MCF 10A (cell line): ENCODE measurements at regions not wholly inside any gene's neighbourhood (a gene's known extent, or its start where the extent isn't known, plus 50 kb on each side); places are given as distances from the start of the nearest gene placed in this dataset.

Source experiments
- BruUV-seq: library from RNA; stranded (reverse); fragments of 400-500 nt; replicated peaks from 2 replicates; lab custom pipeline; 2021; lab: Mats Ljungman, UMichigan
- CTCF ChIA-PET: fragments of 300-600 bp; sonication (Branson Sonifier 250); formaldehyde crosslinking; extraction: SDS; loops from one replicate; lab custom pipeline; 2021; ENCODE audit warnings: antibody characterized with exemption, inconsistent platforms; lab: Yijun Ruan, JAX
- POLR2A ChIA-PET: fragments of 300-600, 350-650 bp; sonication (Branson Sonifier 250); formaldehyde crosslinking; extraction: SDS; loops from one replicate; lab custom pipeline; 2020; ENCODE audit warnings: antibody characterized with exemption, inconsistent platforms; lab: Yijun Ruan, JAX
- DNase-seq: peaks from one replicate; pipeline ENCODE4 v3.0.0-alpha.2; 2018; ENCODE audit not compliant: unreplicated experiment
- H3K27ac Mint-ChIP-seq: one replicate; pipeline ENCODE4 v1.8.0; 2022; ENCODE audit warnings: mild to moderate bottlenecking, low read depth, mixed read lengths; ENCODE audit not compliant: unreplicated experiment
- H3K27me3 Mint-ChIP-seq: one replicate; pipeline ENCODE4 v1.8.0; 2022; ENCODE audit warnings: mixed read lengths; ENCODE audit not compliant: insufficient read depth, unreplicated experiment
- H3K36me3 Mint-ChIP-seq: one replicate; pipeline ENCODE4 v1.8.0; 2022; ENCODE audit warnings: mild to moderate bottlenecking, moderate library complexity, mixed read lengths; ENCODE audit not compliant: insufficient read depth, unreplicated experiment
- H3K4me1 Mint-ChIP-seq: one replicate; pipeline ENCODE4 v1.8.0; 2022; ENCODE audit warnings: mixed read lengths; ENCODE audit not compliant: insufficient read depth, unreplicated experiment
- H3K4me3 Mint-ChIP-seq: one replicate; pipeline ENCODE4 v1.8.0; 2022; ENCODE audit warnings: mild to moderate bottlenecking, moderate library complexity, mixed read lengths; ENCODE audit not compliant: unreplicated experiment
- H3K9me3 Mint-ChIP-seq: one replicate; pipeline ENCODE4 v1.8.0; 2022; ENCODE audit warnings: mixed read lengths; ENCODE audit not compliant: unreplicated experiment
- CTCF ChIP-seq: fragments of 200-600 bp; IDR thresholded peaks from one replicate; pipeline ENCODE4 v1.8.0; 2022; ENCODE audit warnings: antibody characterized with exemption, mild to moderate bottlenecking; ENCODE audit not compliant: unreplicated experiment
- intact Hi-C: fragments of 100-400 bp; cut with micrococcal nuclease; formaldehyde crosslinking; loops from 2 replicates; pipeline ENCODE4 v1.14.1; 2022

- Mint-ChIP-seq H3K9me3 (no peaks in the 10 kb centered on the region), H3K4me1 (no peaks in the 10 kb centered on the region), H3K4me3 (no peak overlapping the region), H3K27me3 (peaks cover 25% of the 10 kb centered on the region), H3K27ac (no peak overlapping the region), H3K36me3 (no peaks in the 10 kb centered on the region)
- no peak for DNase-seq
- BruUV-seq: no TSS peak
- intact Hi-C loops: no loop called here
- ChIA-PET CTCF (interaction anchor here (0.6 to 1.3 kb wide), 3 partner anchors 682 to 814 kb away, joined by 3 to 4 read pairs (median 3); no protein-coding TSS in a partner anchor), POLR2A (interaction anchor here (0.7 kb wide), 1 partner anchor 354 kb away, joined by 5 read pairs; no protein-coding TSS in a partner anchor)
- no peak for TF ChIP-seq CTCF
Measured at GRCh38 chr7:145845345-145845744, 271.3 kb upstream of the CNTNAP2 start.

DNA sequence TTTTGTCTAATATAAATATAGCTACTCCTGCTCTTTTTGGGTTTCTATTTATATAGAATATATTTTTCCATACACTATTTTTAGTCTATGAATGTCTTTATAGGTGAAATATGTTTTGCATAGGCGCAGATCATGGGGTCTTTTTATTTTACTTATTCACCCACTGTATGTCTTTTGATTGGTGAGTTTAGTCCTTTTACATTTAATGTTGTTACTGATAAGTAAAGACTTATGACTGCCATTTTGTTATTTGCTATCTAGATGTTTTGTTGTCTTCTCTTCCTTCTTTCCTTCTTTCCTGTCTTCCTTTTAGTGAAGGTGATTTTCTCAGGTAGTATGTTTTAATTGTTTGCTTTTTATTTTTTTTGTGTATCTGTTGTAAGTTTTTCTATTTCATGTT is 276.8 kb upstream of the CNTNAP2 start:
- ChIA-PET POLR2A (no interaction called here), CTCF (no interaction called here)
- Mint-ChIP-seq H3K9me3 (peaks cover 14% of the 10 kb centered on the region), H3K27ac (no peak overlapping the region), H3K4me1 (no peaks in the 10 kb centered on the region), H3K27me3 (no peaks in the 10 kb centered on the region), H3K36me3 (peaks cover 6% of the 10 kb centered on the region), H3K4me3 (no peak overlapping the region)
- DNase-seq: no peak
- TF ChIP-seq CTCF: no peak
- no TSS peak for BruUV-seq
- intact Hi-C loops: loop anchor here (2.0 kb wide), 1 partner anchor 59 kb away; no protein-coding TSS in a partner anchor

DNA sequence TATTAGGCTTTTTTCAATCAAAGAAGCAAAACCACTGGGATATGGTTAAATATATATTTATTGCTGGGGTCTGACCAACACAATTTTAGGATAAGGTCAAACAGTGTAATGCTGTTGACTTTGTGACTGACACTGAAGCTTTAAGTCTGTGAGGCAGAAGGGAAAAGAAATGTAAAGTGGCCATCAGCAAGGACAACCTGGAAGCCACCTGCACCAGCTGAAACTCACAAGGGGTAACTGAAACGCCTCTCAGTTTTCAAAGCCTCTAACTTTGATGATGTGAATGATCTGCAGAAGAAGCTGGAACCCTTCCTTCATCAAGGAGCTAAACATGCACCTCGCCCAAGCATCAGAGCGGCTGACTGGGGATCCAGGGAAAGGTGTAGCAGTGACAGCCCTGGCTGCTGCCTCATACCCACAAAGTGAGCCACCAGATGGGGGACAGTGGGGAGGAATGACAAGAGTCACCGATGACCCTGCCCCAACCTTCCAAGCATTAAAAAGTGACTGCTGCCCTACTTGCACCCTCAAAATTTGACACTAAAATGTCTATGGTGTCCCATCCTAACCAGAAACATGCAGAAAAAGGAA is 284.9 kb upstream of the CNTNAP2 start:
- no peak overlapping the region for H3K27ac Mint-ChIP-seq
- peaks cover 6% of the 10 kb centered on the region for H3K36me3 Mint-ChIP-seq
- H3K27me3 Mint-ChIP-seq: no peaks in the 10 kb centered on the region
- POLR2A ChIA-PET: interaction anchor here (0.7 kb wide), 1 partner anchor 546 kb away, joined by 3 read pairs; no protein-coding TSS in a partner anchor
- peaks cover 17% of the 10 kb centered on the region for H3K9me3 Mint-ChIP-seq
- BruUV-seq: no TSS peak
- no peak overlapping the region for H3K4me3 Mint-ChIP-seq
- H3K4me1 Mint-ChIP-seq: no peaks in the 10 kb centered on the region
- no peak for DNase-seq
- TF ChIP-seq CTCF: no peak
- intact Hi-C loops: no loop called here
- CTCF ChIA-PET: interaction anchor here (0.6 kb wide), 1 partner anchor 10 kb away, joined by 3 read pairs; no protein-coding TSS in a partner anchor

DNA sequence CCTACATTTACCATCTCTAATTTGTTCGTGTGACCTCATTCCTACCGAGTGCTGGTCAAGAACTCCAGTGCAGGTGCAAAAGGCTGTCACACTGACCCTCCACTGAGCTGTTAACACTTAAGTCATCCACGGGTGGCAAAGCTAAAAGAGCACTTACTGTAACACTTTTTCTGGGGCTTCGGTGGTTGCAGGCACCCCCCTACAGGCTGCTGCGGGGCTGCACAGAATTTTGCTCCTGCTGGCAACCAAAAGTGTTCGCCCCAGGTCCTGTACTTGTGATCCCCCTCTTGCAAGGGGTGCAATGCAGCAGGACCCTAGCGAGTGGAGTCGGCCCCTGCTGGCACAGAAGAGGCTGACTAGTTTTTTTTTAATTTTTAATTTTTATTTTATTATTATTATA is 298.9 kb upstream of the CNTNAP2 start:
- Mint-ChIP-seq H3K4me1 (no peaks in the 10 kb centered on the region), H3K36me3 (no peaks in the 10 kb centered on the region), H3K4me3 (no peak overlapping the region), H3K9me3 (no peaks in the 10 kb centered on the region), H3K27me3 (no peaks in the 10 kb centered on the region), H3K27ac (no peak overlapping the region)
- POLR2A ChIA-PET: no interaction called here
- DNase-seq: no peak
- BruUV-seq: no TSS peak
- CTCF ChIA-PET: no interaction called here
- intact Hi-C loops: no loop called here
- TF ChIP-seq CTCF: no peak
